ENCODE measurements at regions not wholly inside any gene's neighbourhood (a gene's known extent, or its start where the extent isn't known, plus 50 kb on each side); places are given as distances from the start of the nearest gene placed in this dataset.
"Not testable (repeated sequence)": the region's sequence is repeated elsewhere in the genome, so short reads cannot be mapped to it uniquely, and the experiment has no call there.

GRCh38 chr3:184440151-184440550 is 60.3 kb downstream of the CHRD start:
- DNase-seq = no peak

GRCh38 chr3:184441202-184441900 is 61.5 kb downstream of the CHRD start:
- no peak for DNase-seq

DNA sequence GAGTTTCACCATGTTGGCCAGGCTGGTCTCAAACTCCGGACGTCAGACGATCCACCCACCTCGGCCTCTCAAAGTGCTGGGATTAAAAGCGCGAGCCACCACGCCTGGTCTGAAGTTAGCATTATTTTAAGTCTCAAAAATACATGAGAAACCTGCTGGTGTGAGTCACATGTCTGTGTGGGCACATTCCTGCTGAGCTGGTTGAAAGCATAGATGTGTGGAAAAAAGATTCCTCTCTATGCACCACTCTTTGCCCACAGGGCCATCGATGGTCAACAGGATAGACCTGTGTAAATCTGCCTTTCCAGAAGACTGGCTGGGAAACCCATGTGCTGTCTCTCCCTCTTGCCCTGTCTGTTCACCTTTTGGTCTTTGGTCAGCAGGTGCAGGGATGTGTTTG is 63.5 kb downstream of the CHRD start:
- DNase-seq = no peak

DNA sequence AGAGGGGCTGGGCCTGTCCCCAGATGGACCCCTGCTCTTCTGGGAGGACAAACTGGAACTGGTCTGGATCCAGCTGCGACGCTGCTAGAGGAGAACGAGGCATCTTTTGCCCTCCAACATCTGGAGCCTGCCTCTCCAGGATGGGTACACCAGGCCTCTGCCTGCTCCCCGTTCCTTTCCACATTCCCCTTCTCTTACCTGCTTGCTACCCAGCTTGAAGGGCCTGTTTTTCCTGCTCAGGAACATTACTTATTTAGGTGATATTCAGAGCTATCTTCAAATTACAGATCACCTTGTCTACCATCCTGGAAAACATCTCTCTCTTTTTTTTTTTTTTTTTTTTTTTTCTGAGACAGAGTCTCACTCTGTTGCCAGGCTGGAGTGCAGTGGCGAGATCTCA is 64.0 kb downstream of the CHRD start:
- DNase-seq = no peak

- no peak for DNase-seq
These were observed 68.7 kb downstream of the CHRD start for GRCh38 chr3:184448321-184449160.

- DNase-seq = no peak
These were observed 69.3 kb downstream of the CHRD start for GRCh38 chr3:184449161-184449515.

DNA sequence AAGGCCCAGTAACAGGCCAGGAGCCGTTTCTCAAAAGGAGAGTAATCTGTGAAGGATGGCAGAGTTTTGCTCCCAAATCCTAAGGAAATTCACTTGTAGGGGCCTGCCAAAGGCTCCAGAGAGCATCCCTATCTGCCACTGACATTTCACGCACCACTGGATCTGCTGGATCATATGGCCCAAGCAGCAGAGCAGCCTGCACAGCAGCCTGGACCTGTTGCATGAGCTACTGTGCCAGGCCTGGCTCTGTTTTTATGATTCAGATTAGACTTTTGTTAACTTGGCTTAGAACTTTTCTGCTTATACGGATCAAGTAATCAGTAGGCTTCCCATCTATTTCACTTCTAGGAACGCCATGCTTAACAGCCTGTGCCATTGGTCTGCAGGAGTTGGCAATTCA is 70.7 kb downstream of the CHRD start:
- no peak for DNase-seq

- no peak for DNase-seq
These were observed 73.4 kb downstream of the CHRD start for GRCh38 chr3:184453296-184453695.

- no peak for DNase-seq
These were observed 76.1 kb downstream of the CHRD start for GRCh38 chr3:184455991-184456390.

GRCh38 chr3:184456476-184456875 is 76.6 kb downstream of the CHRD start:
- no peak for DNase-seq

DNA sequence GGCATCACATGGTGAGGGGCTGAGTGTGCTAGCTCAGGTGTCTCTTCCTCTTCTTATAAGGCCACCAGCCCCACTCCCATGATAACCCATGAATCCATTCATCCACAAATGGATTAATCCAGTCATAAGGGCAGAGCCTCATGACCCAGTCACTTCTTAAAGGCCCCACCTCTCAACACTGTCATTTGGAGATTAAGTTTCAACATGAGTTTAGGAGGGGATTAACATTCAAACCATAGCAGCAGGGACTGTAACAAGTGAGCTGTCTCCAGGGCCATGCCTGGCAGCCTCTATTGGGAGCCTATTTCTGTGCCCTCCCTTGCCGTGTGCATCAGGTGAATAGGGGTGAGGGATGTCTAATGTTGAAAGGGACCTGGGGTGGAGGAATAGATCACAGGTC is 77.5 kb downstream of the CHRD start:
- DNase-seq = no peak

DNA sequence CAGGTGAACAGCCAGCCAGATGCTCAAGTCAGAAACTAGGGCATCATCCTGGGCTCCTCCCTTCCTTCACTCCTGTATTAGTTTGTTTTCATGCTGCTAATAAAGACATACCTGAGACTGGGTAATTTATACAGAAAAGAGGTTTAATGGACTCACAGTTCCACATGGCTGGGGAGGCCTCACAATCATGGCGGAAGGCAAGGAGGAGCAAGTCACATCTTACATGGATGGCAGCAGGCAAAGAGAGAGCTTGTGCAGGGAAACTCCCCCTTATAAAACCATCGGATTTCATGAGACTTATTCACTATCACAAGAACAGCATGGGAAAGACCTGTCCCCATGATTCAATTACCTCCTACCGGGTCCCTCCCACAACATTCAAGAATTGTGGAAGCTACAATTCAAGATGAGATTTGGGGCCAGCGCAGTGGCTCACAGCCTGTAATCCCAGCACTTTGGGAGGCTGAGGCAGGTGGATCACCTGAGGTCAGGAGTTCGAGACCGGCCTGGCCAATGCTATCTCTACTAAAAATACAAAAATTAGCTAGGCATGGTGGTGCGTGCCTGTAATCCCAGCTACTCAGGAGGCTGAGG is 78.0 kb downstream of the CHRD start:
- DNase-seq = not testable (repeated sequence)

- DNase-seq = no peak
These were observed 79.5 kb downstream of the CHRD start for GRCh38 chr3:184459355-184459754.

DNA sequence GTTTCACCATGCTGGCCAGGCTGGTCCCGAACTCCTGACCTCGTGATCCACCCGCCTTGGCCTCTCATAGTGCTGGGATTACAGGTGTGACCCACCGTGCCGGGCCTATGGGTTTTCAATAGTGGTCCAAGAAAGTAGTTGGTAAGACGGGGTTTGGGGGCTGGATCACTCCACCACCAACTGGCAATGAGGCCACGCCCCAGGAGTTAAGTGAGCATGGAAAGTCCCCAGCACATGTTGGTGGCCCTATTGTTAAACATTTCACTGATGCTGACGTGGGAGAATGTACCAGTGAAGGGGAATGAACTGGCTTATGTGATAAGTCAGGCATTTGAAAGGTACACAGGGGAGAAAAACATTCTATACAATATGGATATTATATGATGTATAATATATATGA is 80.4 kb downstream of the CHRD start:
- no peak for DNase-seq

- no peak for DNase-seq
These were observed 81.4 kb downstream of the CHRD start for GRCh38 chr3:184461219-184461618.

- DNase-seq = no peak
These were observed 86.1 kb downstream of the CHRD start for GRCh38 chr3:184465883-184466412.

- DNase-seq = peak; percentile 51 to 65
These were observed 86.6 kb downstream of the CHRD start for GRCh38 chr3:184466413-184466960.

DNA sequence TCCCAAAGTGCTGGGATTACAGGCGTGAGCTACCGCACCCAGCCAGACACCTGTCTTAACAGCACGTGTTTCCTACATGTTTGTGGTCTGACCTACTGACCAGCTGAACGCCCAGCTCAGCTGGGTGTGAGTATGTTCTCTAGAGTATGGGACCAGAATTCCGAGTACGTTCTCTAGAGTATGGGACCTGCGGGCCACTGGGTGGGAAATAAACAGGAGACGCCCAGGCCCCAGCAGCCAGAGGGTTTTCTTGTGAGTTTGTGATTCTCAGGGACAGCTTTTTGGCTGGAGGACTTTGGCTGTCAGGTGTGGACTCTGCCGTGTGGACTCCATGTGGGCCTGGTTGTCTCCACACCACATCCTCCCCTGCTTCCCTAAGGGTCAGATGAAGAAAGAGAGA is 87.3 kb downstream of the CHRD start:
- no peak for DNase-seq

- DNase-seq = no peak
These were observed 90.7 kb downstream of the CHRD start for GRCh38 chr3:184470551-184470950.

- no peak for DNase-seq
These were observed 90.1 kb upstream of the EPHB3 start for GRCh38 chr3:184471439-184471838.

GRCh38 chr3:184472723-184473428 is 88.7 kb upstream of the EPHB3 start:
- DNase-seq = no peak

DNA sequence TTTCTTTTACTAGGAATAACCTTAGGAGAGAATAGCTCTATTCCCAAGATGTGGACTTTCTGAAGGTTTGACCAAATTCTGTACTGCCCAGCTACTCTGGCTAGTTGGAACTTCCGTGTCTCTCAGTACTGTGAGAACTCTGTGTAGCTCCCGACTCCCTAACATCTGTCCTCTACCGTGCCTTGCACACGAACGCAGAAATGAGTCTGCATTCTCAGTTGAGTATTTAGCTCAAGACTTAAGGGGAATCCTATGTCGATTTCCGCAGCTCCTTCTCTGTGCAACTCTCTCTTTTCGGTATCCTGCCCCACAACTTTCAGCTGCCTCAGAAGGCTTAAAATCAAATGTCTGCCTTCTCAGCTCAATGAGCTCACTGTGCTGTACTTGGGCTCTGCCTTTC is 86.7 kb upstream of the EPHB3 start:
- no peak for DNase-seq

GRCh38 chr3:184477940-184478339 is 83.6 kb upstream of the EPHB3 start:
- no peak for DNase-seq

Data from NCI-H187 (cell line).